HFF-Myc (cell line): ENCODE measurements at regions not wholly inside any gene's neighbourhood (a gene's known extent, or its start where the extent isn't known, plus 50 kb on each side); places are given as distances from the start of the nearest gene placed in this dataset.

Experiments
- DNase-seq: peaks from one replicate; pipeline ENCODE4 v3.0.0-alpha.2; 2011; ENCODE audit warnings: low read depth; ENCODE audit errors: extremely low read depth
- H3K4me3 ChIP-seq: replicated peaks from 2 replicates; pipeline ENCODE4 v1.5.1; 2011; ENCODE audit warnings: low read depth, mild to moderate bottlenecking, control low read depth, low read length
- CTCF ChIP-seq: IDR thresholded peaks from 2 replicates; pipeline ENCODE4 v1.5.1; 2012; ENCODE audit warnings: mild to moderate bottlenecking, low read depth, low read length, control low read depth; ENCODE audit errors: missing control alignments

- no peak for TF ChIP-seq CTCF
- DNase-seq, result no peak
- H3K4me3 ChIP-seq, result no peak overlapping the region
Measured at GRCh38 chr16:5381481-5381880, 283.9 kb upstream of the EEF2KMT start.

DNA sequence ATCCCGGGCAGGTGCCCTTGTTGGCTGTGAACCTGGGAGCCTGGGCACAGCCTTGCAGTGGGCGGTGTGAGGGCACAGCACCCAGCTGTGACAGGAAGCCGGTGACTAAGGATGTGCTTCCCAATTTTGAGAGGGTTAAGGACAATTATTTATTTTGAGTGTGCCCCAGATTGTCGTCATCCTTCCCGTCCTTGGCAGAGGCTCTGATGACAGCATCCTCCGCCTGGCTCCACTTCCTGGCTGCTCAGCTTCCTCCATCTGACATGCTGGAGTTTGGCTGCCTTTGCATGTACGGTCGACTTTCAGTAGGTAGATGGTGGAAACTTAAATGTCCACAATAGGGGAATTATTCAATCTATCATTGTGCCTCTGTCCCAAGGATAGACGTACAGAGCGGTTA lies 282.4 kb upstream of the EEF2KMT start:
- H3K4me3 ChIP-seq, result no peak overlapping the region
- DNase-seq, result no peak
- TF ChIP-seq CTCF, result no peak

DNA sequence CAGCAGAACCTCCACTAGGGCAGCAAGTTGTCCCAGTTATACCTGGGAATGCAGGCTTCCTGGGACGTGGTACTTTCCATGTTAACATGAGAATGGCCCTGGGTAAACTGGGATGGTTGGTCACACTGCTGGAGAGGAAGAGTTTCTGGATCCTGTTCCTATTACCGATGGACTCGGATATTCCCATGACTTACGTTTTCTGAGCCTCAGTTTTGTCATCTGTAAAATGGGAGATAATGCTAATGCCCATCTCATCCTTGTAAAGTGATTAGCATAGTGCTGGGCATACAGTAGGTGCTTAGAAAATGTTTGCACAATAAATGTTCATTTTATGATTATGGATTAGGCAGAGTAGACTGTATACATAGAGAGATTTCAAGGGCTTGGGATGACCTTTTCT lies 280.9 kb upstream of the EEF2KMT start:
- TF ChIP-seq CTCF, result no peak
- no peak for DNase-seq

GRCh38 chr16:5377280-5377898 lies 279.8 kb upstream of the EEF2KMT start:
- no peak overlapping the region for H3K4me3 ChIP-seq
- DNase-seq, result no peak
- no peak for TF ChIP-seq CTCF

More for the DNA sequence above, 280.9 kb upstream of the EEF2KMT start:
- H3K4me3 ChIP-seq, result no peak overlapping the region

GRCh38 chr16:5374184-5374583 lies 276.6 kb upstream of the EEF2KMT start:
- DNase-seq, result no peak
- H3K4me3 ChIP-seq, result no peak overlapping the region
- TF ChIP-seq CTCF, result no peak

GRCh38 chr16:5367951-5368350 lies 270.4 kb upstream of the EEF2KMT start:
- no peak overlapping the region for H3K4me3 ChIP-seq
- TF ChIP-seq CTCF, result no peak
- no peak for DNase-seq

- H3K4me3 ChIP-seq, result no peak overlapping the region
- DNase-seq, result no peak
- no peak for TF ChIP-seq CTCF
Measured at GRCh38 chr16:5366126-5366525, 268.5 kb upstream of the EEF2KMT start.
